Smooth muscle cell (in vitro differentiated cells): ENCODE measurements at regions not wholly inside any gene's neighbourhood (a gene's known extent, or its start where the extent isn't known, plus 50 kb on each side); places are given as distances from the start of the nearest gene placed in this dataset.

ENCODE experiments used
- DNase-seq: peaks from one replicate; lab custom pipeline; 2025; ENCODE audit not compliant: unreplicated experiment; lab: John Stamatoyannopoulos, UW
- H2AFZ ChIP-seq: fragments of 200-600 bp; sonication (generic); 2 replicates; pipeline ENCODE4 v1.6.0; 2016; ENCODE audit warnings: antibody characterized with exemption, low read depth, mild to moderate bottlenecking
- H3F3A ChIP-seq: fragments of 200-600 bp; sonication (generic); 2 replicates; pipeline ENCODE4 v1.6.0; 2017; ENCODE audit warnings: antibody characterized with exemption, low read depth
- H3K27ac ChIP-seq: fragments of 200-600 bp; sonication (generic); 2 replicates; pipeline ENCODE4 v1.5.1; 2016; ENCODE audit warnings: low read depth, mild to moderate bottlenecking
- H3K27me3 ChIP-seq: fragments of 200-600 bp; sonication (generic); 2 replicates; pipeline ENCODE4 v1.6.1; 2016; ENCODE audit warnings: low read depth, mild to moderate bottlenecking
- H3K36me3 ChIP-seq: fragments of 200-600 bp; sonication (generic); 2 replicates; pipeline ENCODE4 v1.5.1; 2016; ENCODE audit warnings: low read depth
- H3K4me1 ChIP-seq: fragments of 200-600 bp; sonication (generic); 2 replicates; pipeline ENCODE4 v1.5.1; 2016; ENCODE audit warnings: low read depth
- H3K4me2 ChIP-seq: fragments of 200-600 bp; sonication (generic); 2 replicates; pipeline ENCODE4 v1.6.0; 2016; ENCODE audit warnings: mild to moderate bottlenecking
- H3K4me3 ChIP-seq: fragments of 200-600 bp; sonication (generic); 2 replicates; pipeline ENCODE4 v1.5.1; 2016; ENCODE audit warnings: mild to moderate bottlenecking
- H3K79me2 ChIP-seq: fragments of 200-600 bp; sonication (generic); 2 replicates; pipeline ENCODE4 v1.6.0; 2016; ENCODE audit warnings: low read depth, mild to moderate bottlenecking
- H3K9ac ChIP-seq: fragments of 200-600 bp; sonication (generic); 2 replicates; pipeline ENCODE4 v1.6.0; 2016; ENCODE audit warnings: low read depth
- H3K9me3 ChIP-seq: fragments of 200-600 bp; sonication (generic); replicated peaks from 2 replicates; pipeline ENCODE4 v1.5.1; 2016; ENCODE audit warnings: low read depth
- H4K20me1 ChIP-seq: fragments of 200-600 bp; sonication (generic); 2 replicates; pipeline ENCODE4 v1.6.0; 2016; ENCODE audit warnings: low read depth
- CTCF ChIP-seq: fragments of 200-600 bp; sonication (generic); IDR thresholded peaks from 2 replicates; pipeline ENCODE4 v1.5.1; 2017; ENCODE audit warnings: borderline replicate concordance, mild to moderate bottlenecking, antibody characterized with exemption; ENCODE audit not compliant: insufficient read depth, poor library complexity, severe bottlenecking
- WGBS: methylation state at CpG from one replicate; pipeline ENCODE4 v1.1.7; 2016; ENCODE audit warnings: low lambda C conversion rate; 5-methylcytosine and 5-hydroxymethylcytosine counted together

GRCh38 chr4:33054161-33054560 lies 2334.0 kb downstream of the PCDH7 start:
- no peak overlapping the region for H3K4me3 ChIP-seq
- H3K27ac ChIP-seq: no peak overlapping the region
- H3K9me3 ChIP-seq: no peaks in the 10 kb centered on the region
- no peak for DNase-seq
- H3K27me3 ChIP-seq: no peaks in the 10 kb centered on the region
- no peak for TF ChIP-seq CTCF
- H3K9ac ChIP-seq: no peak overlapping the region
- H3K4me2 ChIP-seq: no peak overlapping the region
- H3K79me2 ChIP-seq: no peaks in the 10 kb centered on the region
- no peaks in the 10 kb centered on the region for H4K20me1 ChIP-seq
- H3K4me1 ChIP-seq: no peaks in the 10 kb centered on the region
- H2AFZ ChIP-seq: no peak overlapping the region
- H3K36me3 ChIP-seq: no peaks in the 10 kb centered on the region
- H3F3A ChIP-seq: no peaks in the 10 kb centered on the region

- no peaks in the 10 kb centered on the region for H3K4me1 ChIP-seq
- H3K27ac ChIP-seq: no peak overlapping the region
- no peaks in the 10 kb centered on the region for H3K27me3 ChIP-seq
- H3K4me3 ChIP-seq: no peak overlapping the region
- H3K4me2 ChIP-seq: no peak overlapping the region
- no peaks in the 10 kb centered on the region for H3K9me3 ChIP-seq
- H3K36me3 ChIP-seq: no peaks in the 10 kb centered on the region
- H3K79me2 ChIP-seq: no peaks in the 10 kb centered on the region
- no peak for DNase-seq
- no peaks in the 10 kb centered on the region for H3F3A ChIP-seq
- TF ChIP-seq CTCF: no peak
- no peak overlapping the region for H3K9ac ChIP-seq
- WGBS: 86% methylated on average over 3 of the region's 3 CpGs
- H4K20me1 ChIP-seq: no peaks in the 10 kb centered on the region
- no peak overlapping the region for H2AFZ ChIP-seq
These were observed 2334.6 kb downstream of the PCDH7 start for GRCh38 chr4:33054656-33055196.

DNA sequence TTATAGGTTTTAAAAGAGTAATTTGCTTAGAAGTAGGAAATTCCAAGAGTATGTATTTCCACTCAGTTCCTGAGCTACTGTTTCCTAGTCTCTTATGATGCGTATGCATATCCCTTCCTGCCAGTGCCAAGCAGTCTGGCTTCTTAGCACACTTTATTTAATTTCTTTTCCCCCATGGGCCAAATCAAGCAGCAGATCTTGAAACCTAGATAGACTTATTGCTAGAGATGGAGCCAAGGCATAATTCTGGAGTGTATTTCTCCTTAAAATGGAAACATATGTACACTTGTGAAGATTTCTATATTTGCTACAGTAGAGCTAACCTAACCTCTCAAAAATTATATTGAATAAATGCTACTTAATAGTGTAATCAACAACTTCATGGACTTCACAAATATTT lies 2337.6 kb downstream of the PCDH7 start:
- Histone ChIP-seq H3F3A (peaks cover 6% of the 10 kb centered on the region), H3K4me3 (no peak overlapping the region), H4K20me1 (no peaks in the 10 kb centered on the region), H3K27ac (no peak overlapping the region), H3K9ac (no peak overlapping the region), H3K4me2 (no peak overlapping the region), H3K9me3 (no peaks in the 10 kb centered on the region), H3K79me2 (no peaks in the 10 kb centered on the region), H3K36me3 (no peaks in the 10 kb centered on the region), H2AFZ (peak overlapping the region; percentile 23), H3K4me1 (peaks cover 8% of the 10 kb centered on the region), H3K27me3 (no peaks in the 10 kb centered on the region)
- DNase-seq: no peak
- WGBS: 90% methylated on average over 1 of the region's 1 CpG
- no peak for TF ChIP-seq CTCF

DNA sequence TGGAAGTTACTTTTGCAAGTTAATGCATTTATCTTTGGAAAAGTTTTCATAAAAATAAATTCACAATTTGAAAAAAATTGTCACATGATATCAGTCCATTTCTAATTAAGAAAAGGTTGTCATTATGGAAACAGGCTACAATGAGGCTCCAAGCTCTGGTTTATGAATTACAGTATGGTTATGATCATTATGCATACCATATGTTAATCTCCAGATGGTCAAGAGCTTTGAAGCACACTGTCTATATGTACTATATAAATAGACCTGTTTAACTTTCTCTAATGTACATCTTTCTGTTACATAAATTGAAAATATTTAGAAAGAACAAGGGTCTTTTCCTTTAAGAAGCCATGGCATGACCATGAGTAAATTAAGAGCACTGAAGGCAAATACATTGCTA lies 2338.8 kb downstream of the PCDH7 start:
- Histone ChIP-seq H3K27ac (no peak overlapping the region), H4K20me1 (no peaks in the 10 kb centered on the region), H3K4me3 (no peak overlapping the region), H3K4me2 (no peak overlapping the region), H3K4me1 (peaks cover 10% of the 10 kb centered on the region), H3K79me2 (no peaks in the 10 kb centered on the region), H2AFZ (no peak overlapping the region), H3K36me3 (no peaks in the 10 kb centered on the region), H3F3A (peaks cover 7% of the 10 kb centered on the region), H3K27me3 (no peaks in the 10 kb centered on the region), H3K9ac (no peak overlapping the region), H3K9me3 (no peaks in the 10 kb centered on the region)
- TF ChIP-seq CTCF: no peak
- no peak for DNase-seq
